ENCODE measurements at regions not wholly inside any gene's neighbourhood (a gene's known extent, or its start where the extent isn't known, plus 50 kb on each side); places are given as distances from the start of the nearest gene placed in this dataset.
"Not testable (repeated sequence)": the region's sequence is repeated elsewhere in the genome, so short reads cannot be mapped to it uniquely, and the experiment has no call there.

DNA sequence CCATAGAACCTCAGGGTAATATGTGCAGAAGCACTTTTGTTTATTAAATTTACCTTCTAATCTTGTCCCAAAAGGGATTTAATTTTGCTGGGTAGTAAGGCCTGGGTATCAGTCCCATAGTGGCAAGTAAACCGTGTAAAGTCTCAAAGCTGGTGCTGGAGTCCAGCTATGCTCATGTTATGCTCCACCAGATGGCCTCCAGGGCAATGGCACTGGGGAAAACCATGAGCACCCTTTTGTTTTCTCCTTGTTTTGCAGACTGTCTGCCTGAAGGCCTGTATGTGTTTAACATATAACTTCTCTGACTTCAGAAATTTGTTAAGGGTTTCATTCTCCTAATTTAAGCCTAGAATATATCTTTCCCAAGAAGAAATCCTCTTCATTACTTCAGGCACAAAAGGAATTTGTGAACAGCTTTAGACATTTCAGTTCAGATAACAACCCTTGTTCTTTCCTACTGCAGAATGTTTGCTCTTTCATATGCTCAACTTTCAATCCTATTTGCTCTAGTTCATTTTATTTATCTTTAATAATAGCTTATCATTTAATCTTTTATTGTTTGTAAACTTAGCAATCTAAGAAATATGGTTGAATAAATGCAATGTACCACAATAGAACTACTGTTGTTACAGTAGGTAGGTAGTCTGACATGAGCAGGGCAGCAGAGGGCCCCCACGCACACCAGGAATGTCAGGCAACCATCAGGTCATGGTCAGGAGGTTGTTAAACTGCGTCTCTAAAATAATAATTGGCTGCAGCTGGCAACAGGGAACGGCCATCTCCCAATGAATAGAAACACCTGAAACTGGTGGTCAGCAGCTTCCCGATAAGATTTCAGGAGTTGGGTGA is 162.8 kb downstream of the TENT5A start:
- Histone ChIP-seq H3K27me3 (no peaks in the 10 kb centered on the region), H3K9me3 (ENCODE audit: low read depth) (no peaks in the 10 kb centered on the region)
- DNase-seq (ENCODE audit: low spot score): no peak

GRCh38 chr6:81585686-81586085 is 166.8 kb downstream of the TENT5A start:
- H2AFZ ChIP-seq; H3K36me3 ChIP-seq (replicated peaks; ENCODE audit: insufficient read depth, low read depth); DNase-seq (ENCODE audit: low spot score); H3K4me3 ChIP-seq; H3K4me2 ChIP-seq; H3K27ac ChIP-seq; H3K9me3 ChIP-seq (ENCODE audit: low read depth); H3K4me1 ChIP-seq (ENCODE audit: insufficient read depth); H3K79me2 ChIP-seq; H3K9me2 ChIP-seq (replicated peaks; ENCODE audit: insufficient read depth); H4K20me1 ChIP-seq (ENCODE audit: insufficient read depth, poor library complexity, severe bottlenecking); H3K27me3 ChIP-seq: not testable (repeated sequence)
- WGBS (ENCODE audit: low lambda C conversion rate, missing lambda C conversion rate): 93% methylated on average over 1 of the region's 1 CpG

More for the DNA sequence above, 162.8 kb downstream of the TENT5A start:
- no peaks in the 10 kb centered on the region for H3K36me3 ChIP-seq (replicated peaks; ENCODE audit: insufficient read depth, low read depth)
- no peaks in the 10 kb centered on the region for H3K79me2 ChIP-seq
- H3K4me1 ChIP-seq (ENCODE audit: insufficient read depth): no peaks in the 10 kb centered on the region
- peak overlapping the region; percentile 2 for H2AFZ ChIP-seq
- H3K4me2 ChIP-seq: no peak overlapping the region
- H3K27ac ChIP-seq: no peak overlapping the region
- TF ChIP-seq EZH2 (IDR thresholded peaks at IDR 0.05; ENCODE audit: borderline replicate concordance) (no peak), CTCF (IDR thresholded peaks at IDR 0.05; ENCODE audit: poor library complexity) (no peak), EZH2phosphoT487 (IDR thresholded peaks at IDR 0.05; ENCODE audit: low read depth, severe bottlenecking, unreplicated experiment) (no peak)
- no peak overlapping the region for H3K4me3 ChIP-seq
- no peaks in the 10 kb centered on the region for H4K20me1 ChIP-seq (ENCODE audit: insufficient read depth, poor library complexity, severe bottlenecking)
- H3K9me2 ChIP-seq (replicated peaks; ENCODE audit: insufficient read depth): no peaks in the 10 kb centered on the region
- WGBS (ENCODE audit: low lambda C conversion rate, missing lambda C conversion rate): 58% methylated on average over 5 of the region's 5 CpGs

GRCh38 chr6:81584156-81584555 is 168.3 kb downstream of the TENT5A start:
- not testable (repeated sequence) for H3K79me2 ChIP-seq; H3K4me3 ChIP-seq; H3K9me2 ChIP-seq (replicated peaks; ENCODE audit: insufficient read depth); H3K4me2 ChIP-seq; H3K4me1 ChIP-seq (ENCODE audit: insufficient read depth); H3K36me3 ChIP-seq (replicated peaks; ENCODE audit: insufficient read depth, low read depth); H3K9me3 ChIP-seq (ENCODE audit: low read depth); H2AFZ ChIP-seq; H3K27ac ChIP-seq; H4K20me1 ChIP-seq (ENCODE audit: insufficient read depth, poor library complexity, severe bottlenecking); DNase-seq (ENCODE audit: low spot score); H3K27me3 ChIP-seq
- 83% methylated on average over 2 of the region's 2 CpGs for WGBS (ENCODE audit: low lambda C conversion rate, missing lambda C conversion rate)

DNA sequence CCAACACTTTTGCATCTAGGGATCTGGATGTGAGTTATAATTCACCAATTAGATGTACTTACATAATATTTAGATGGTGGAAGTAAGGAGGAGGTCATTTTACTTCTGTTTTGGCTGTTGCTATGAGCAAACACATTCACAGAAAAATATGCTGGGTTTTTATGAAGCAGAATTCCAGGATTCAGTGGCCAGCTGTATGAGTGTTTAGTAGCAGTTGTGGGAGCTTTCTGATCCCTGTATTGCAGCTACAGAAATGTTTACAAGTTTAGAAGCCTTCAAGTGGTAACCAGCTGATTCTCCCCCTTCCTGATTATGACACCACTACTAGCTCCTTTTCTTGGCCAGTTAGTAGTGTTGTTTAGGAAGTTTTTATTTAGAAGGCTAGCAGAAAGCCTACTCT is 177.0 kb downstream of the TENT5A start:
- Histone ChIP-seq H3K27me3 (no peaks in the 10 kb centered on the region), H3K9me3 (ENCODE audit: low read depth) (no peaks in the 10 kb centered on the region), H3K79me2 (no peaks in the 10 kb centered on the region), H3K27ac (no peak overlapping the region), H2AFZ (no peak overlapping the region), H3K36me3 (replicated peaks; ENCODE audit: insufficient read depth, low read depth) (no peaks in the 10 kb centered on the region), H4K20me1 (ENCODE audit: insufficient read depth, poor library complexity, severe bottlenecking) (no peaks in the 10 kb centered on the region), H3K4me1 (ENCODE audit: insufficient read depth) (no peaks in the 10 kb centered on the region), H3K4me3 (no peak overlapping the region), H3K9me2 (replicated peaks; ENCODE audit: insufficient read depth) (no peaks in the 10 kb centered on the region), H3K4me2 (no peak overlapping the region)
- no peak for TF ChIP-seq EZH2 (IDR thresholded peaks at IDR 0.05; ENCODE audit: borderline replicate concordance)
- TF ChIP-seq CTCF (IDR thresholded peaks at IDR 0.05; ENCODE audit: poor library complexity): no peak
- no peak for TF ChIP-seq EZH2phosphoT487 (IDR thresholded peaks at IDR 0.05; ENCODE audit: low read depth, severe bottlenecking, unreplicated experiment)
- DNase-seq (ENCODE audit: low spot score): no peak

Data from hepatocyte (in vitro differentiated cells).